Renal pelvis (tissue), 1 donor: ENCODE measurements at regions not wholly inside any gene's neighbourhood (a gene's known extent, or its start where the extent isn't known, plus 50 kb on each side); places are given as distances from the start of the nearest gene placed in this dataset.
"Not testable (repeated sequence)": the region's sequence is repeated elsewhere in the genome, so short reads cannot be mapped to it uniquely, and the experiment has no call there.

ENCODE experiments used
- DNase-seq: peaks from one replicate; pipeline ENCODE4 v3.0.0-alpha.2; 2013

GRCh38 chr3:27661797-27662196, 60.3 kb downstream of the EOMES start:
- no peak for DNase-seq

GRCh38 chr3:27659279-27660021, 62.7 kb downstream of the EOMES start:
- DNase-seq, result no peak

GRCh38 chr3:27658741-27659140, 63.4 kb downstream of the EOMES start:
- no peak for DNase-seq

- DNase-seq, result no peak
Observed at GRCh38 chr3:27657871-27658270, 64.3 kb downstream of the EOMES start.

GRCh38 chr3:27657404-27657803, 64.7 kb downstream of the EOMES start:
- no peak for DNase-seq

- no peak for DNase-seq
Observed at GRCh38 chr3:27656790-27657189, 65.3 kb downstream of the EOMES start.

GRCh38 chr3:27655547-27655946, 66.6 kb downstream of the EOMES start:
- DNase-seq, result no peak

- no peak for DNase-seq
Observed at GRCh38 chr3:27653803-27654558, 68.1 kb downstream of the EOMES start.

GRCh38 chr3:27649277-27649676, 72.8 kb downstream of the EOMES start:
- no peak for DNase-seq

- no peak for DNase-seq
Observed at GRCh38 chr3:27646896-27647295, 75.2 kb downstream of the EOMES start.

- no peak for DNase-seq
Observed at GRCh38 chr3:27644941-27645340, 77.2 kb downstream of the EOMES start.

- DNase-seq, result no peak
Observed at GRCh38 chr3:27643355-27643754, 78.8 kb downstream of the EOMES start.

- DNase-seq, result no peak
Observed at GRCh38 chr3:27642796-27643195, 79.3 kb downstream of the EOMES start.

- peak; percentile 35 for DNase-seq
Observed at GRCh38 chr3:27641888-27642601, 80.1 kb downstream of the EOMES start.

- DNase-seq, result no peak
Observed at GRCh38 chr3:27641271-27641800, 80.8 kb downstream of the EOMES start.

GRCh38 chr3:27639271-27639670, 82.9 kb downstream of the EOMES start:
- DNase-seq, result no peak

- DNase-seq, result no peak
Observed at GRCh38 chr3:27638594-27638993, 83.5 kb downstream of the EOMES start.

GRCh38 chr3:27637346-27637995, 84.7 kb downstream of the EOMES start:
- DNase-seq, result no peak

- DNase-seq, result not testable (repeated sequence)
Observed at GRCh38 chr3:27635006-27635405, 87.1 kb downstream of the EOMES start.

GRCh38 chr3:27633224-27633545, 88.9 kb downstream of the EOMES start:
- no peak for DNase-seq

- DNase-seq, result peak; percentile 39
Observed at GRCh38 chr3:27632431-27633223, 89.5 kb downstream of the EOMES start.
